ENCODE measurements at regions not wholly inside any gene's neighbourhood (a gene's known extent, or its start where the extent isn't known, plus 50 kb on each side); places are given as distances from the start of the nearest gene placed in this dataset.

DNA sequence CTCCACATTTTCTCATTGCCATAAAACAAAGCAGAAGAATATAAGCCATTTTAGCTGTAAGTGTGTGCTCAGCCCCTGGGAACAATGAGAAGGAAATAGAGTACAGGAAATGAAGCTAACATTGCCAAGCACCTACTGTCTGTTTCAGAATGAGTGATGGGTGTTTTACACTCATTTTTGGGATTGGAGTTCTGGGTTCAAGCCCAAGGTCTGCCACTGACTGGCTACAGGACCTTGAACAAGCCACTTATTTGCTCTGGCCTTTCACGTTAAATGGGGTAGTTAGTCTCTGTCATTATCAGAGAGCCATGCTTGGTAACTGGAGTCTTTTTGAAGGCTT is 80.7 kb upstream of the KAZN start:
- Mint-ChIP-seq H3K27ac (ENCODE audit: unreplicated experiment) (no peak overlapping the region), H3K36me3 (ENCODE audit: low read depth) (no peaks in the 10 kb centered on the region), H3K27me3 (ENCODE audit: low read depth) (no peaks in the 10 kb centered on the region), H3K9me3 (ENCODE audit: low read depth) (no peaks in the 10 kb centered on the region), H3K4me1 (ENCODE audit: low read depth) (no peaks in the 10 kb centered on the region), H3K4me3 (ENCODE audit: unreplicated experiment) (no peak overlapping the region)
- DNase-seq (ENCODE audit: low spot score): no peak
- TF ChIP-seq, protein P1, sequence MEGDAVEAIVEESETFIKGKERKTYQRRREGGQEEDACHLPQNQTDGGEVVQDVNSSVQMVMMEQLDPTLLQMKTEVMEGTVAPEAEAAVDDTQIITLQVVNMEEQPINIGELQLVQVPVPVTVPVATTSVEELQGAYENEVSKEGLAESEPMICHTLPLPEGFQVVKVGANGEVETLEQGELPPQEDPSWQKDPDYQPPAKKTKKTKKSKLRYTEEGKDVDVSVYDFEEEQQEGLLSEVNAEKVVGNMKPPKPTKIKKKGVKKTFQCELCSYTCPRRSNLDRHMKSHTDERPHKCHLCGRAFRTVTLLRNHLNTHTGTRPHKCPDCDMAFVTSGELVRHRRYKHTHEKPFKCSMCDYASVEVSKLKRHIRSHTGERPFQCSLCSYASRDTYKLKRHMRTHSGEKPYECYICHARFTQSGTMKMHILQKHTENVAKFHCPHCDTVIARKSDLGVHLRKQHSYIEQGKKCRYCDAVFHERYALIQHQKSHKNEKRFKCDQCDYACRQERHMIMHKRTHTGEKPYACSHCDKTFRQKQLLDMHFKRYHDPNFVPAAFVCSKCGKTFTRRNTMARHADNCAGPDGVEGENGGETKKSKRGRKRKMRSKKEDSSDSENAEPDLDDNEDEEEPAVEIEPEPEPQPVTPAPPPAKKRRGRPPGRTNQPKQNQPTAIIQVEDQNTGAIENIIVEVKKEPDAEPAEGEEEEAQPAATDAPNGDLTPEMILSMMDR (IDR thresholded peaks at IDR 0.05): no peak

DNA sequence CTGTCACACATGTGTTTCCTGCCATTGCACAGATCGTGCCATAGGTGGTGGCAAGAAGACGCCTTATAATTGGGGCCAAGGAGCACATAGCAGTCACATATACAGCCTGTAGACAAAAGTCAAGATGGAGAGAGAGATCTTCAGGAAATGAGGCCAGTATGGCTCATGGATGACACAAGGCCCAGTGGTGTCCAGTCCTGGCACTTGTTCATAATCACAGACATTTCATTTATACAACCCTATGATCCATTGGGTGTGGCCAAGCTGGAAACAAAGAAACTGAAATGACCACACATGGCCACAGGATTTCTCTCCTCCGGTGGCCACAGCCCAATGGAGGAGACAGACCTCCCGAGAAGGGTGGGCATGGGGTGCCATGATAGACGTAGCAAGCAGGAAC is 78.5 kb upstream of the KAZN start:
- no peaks in the 10 kb centered on the region for H3K27me3 Mint-ChIP-seq (ENCODE audit: low read depth)
- TF ChIP-seq, protein P1 (IDR thresholded peaks at IDR 0.05): no peak
- DNase-seq (ENCODE audit: low spot score): no peak
- H3K9me3 Mint-ChIP-seq (ENCODE audit: low read depth): no peaks in the 10 kb centered on the region
- H3K36me3 Mint-ChIP-seq (ENCODE audit: low read depth): no peaks in the 10 kb centered on the region
- no peaks in the 10 kb centered on the region for H3K4me1 Mint-ChIP-seq (ENCODE audit: low read depth)
- no peak overlapping the region for H3K4me3 Mint-ChIP-seq (ENCODE audit: unreplicated experiment)
- no peak overlapping the region for H3K27ac Mint-ChIP-seq (ENCODE audit: unreplicated experiment)

GRCh38 chr1:14520514-14521163 is 77.8 kb upstream of the KAZN start:
- H3K4me1 Mint-ChIP-seq (ENCODE audit: low read depth): no peaks in the 10 kb centered on the region
- TF ChIP-seq, protein P1 (IDR thresholded peaks at IDR 0.05): no peak
- H3K9me3 Mint-ChIP-seq (ENCODE audit: low read depth): no peaks in the 10 kb centered on the region
- no peaks in the 10 kb centered on the region for H3K27me3 Mint-ChIP-seq (ENCODE audit: low read depth)
- no peak overlapping the region for H3K27ac Mint-ChIP-seq (ENCODE audit: unreplicated experiment)
- H3K4me3 Mint-ChIP-seq (ENCODE audit: unreplicated experiment): no peak overlapping the region
- DNase-seq (ENCODE audit: low spot score): no peak
- no peaks in the 10 kb centered on the region for H3K36me3 Mint-ChIP-seq (ENCODE audit: low read depth)

DNA sequence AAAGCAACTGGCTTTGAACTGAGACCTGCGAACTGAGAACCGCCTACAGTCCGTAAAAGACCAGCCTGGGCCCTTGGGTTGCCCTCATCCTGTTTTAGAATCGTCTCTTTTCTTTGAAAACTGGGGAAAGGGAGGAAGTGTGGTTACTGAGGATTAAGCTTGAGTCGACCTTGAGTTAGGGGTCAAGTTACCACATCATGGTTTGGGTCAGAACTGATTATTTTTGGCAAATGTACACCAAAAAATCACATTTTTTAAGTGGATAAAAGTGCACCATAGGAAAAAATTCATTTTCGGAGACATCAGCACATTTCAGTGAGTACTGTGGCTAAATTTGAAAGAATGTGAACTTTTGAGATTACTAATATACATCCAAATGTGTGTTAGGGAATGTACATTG is 76.9 kb upstream of the KAZN start:
- H3K9me3 Mint-ChIP-seq (ENCODE audit: low read depth): no peaks in the 10 kb centered on the region
- no peak overlapping the region for H3K27ac Mint-ChIP-seq (ENCODE audit: unreplicated experiment)
- TF ChIP-seq, protein P1 (IDR thresholded peaks at IDR 0.05): no peak
- no peak for DNase-seq (ENCODE audit: low spot score)
- H3K36me3 Mint-ChIP-seq (ENCODE audit: low read depth): no peaks in the 10 kb centered on the region
- no peaks in the 10 kb centered on the region for H3K27me3 Mint-ChIP-seq (ENCODE audit: low read depth)
- no peaks in the 10 kb centered on the region for H3K4me1 Mint-ChIP-seq (ENCODE audit: low read depth)
- no peak overlapping the region for H3K4me3 Mint-ChIP-seq (ENCODE audit: unreplicated experiment)

DNA sequence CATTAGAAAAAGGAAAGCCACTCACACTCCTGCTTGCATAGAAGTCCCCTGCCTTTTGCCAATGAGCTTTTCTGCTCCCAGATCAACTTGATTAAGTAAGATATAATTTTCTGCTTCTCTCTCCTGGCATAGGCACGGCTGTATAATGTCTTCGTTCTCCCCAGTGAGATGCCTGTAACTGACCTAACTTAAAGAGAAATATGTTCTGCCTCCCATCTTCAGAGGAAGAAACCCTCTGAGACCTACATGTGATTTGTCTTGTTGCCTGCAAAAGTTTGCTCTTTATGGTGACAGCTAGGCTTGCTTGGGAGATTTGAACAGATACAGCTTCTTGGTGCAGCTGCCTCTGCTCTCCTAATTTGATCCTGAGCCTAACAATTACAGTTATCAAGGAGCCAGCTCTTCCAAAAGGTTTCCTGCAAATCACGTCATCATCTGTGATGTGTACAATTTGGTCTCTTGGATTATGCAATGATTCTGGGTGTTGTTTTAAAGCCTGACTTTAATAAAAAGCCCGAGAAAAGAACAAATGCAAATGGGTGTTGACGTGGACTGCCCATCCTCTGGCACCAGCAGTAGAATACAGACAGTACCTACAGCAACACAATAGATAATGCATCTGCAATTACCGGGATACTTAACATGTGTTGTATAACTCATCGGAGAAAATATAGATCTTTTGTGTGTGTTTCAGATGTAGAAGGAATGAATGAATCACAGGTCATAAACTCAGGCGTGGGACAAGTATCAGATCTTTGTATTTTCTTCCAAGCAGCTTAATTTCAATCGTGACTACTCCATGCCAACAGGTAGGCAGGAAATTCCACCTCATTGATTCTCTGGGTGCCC is 76.2 kb upstream of the KAZN start:
- H3K27ac Mint-ChIP-seq (ENCODE audit: unreplicated experiment): no peak overlapping the region
- no peaks in the 10 kb centered on the region for H3K4me1 Mint-ChIP-seq (ENCODE audit: low read depth)
- TF ChIP-seq, protein P1 (IDR thresholded peaks at IDR 0.05): no peak
- H3K36me3 Mint-ChIP-seq (ENCODE audit: low read depth): no peaks in the 10 kb centered on the region
- no peak overlapping the region for H3K4me3 Mint-ChIP-seq (ENCODE audit: unreplicated experiment)
- no peaks in the 10 kb centered on the region for H3K9me3 Mint-ChIP-seq (ENCODE audit: low read depth)
- H3K27me3 Mint-ChIP-seq (ENCODE audit: low read depth): no peaks in the 10 kb centered on the region
- DNase-seq (ENCODE audit: low spot score): no peak

All from chondrocyte (in vitro differentiated cells).